ENCODE measurements at regions not wholly inside any gene's neighbourhood (a gene's known extent, or its start where the extent isn't known, plus 50 kb on each side); places are given as distances from the start of the nearest gene placed in this dataset.

DNA sequence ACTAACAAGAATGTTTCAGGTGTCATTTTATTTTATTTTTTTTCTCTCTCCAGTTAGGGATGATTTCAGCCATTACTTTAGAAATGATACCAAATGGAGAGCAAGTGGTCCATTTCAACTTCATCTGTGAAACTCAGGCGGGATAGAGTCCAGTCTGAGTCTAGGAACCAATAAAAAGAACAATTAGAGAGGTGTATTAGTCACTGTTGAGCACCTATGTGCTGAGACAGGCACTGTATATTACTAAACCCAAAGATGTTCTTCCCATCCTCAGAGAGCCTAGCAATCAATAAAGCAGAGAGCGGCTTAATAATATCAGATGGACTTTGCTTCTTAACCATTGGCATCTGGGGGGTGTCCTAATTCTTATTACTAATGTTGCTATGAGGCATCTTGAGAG is 410.3 kb upstream of the SLC24A2 start:
- no peak for TF ChIP-seq POLR2AphosphoS5 (IDR thresholded peaks at IDR 0.05)
- no peak for TF ChIP-seq POLR2A (IDR thresholded peaks at IDR 0.05)

Measured in prostate gland (tissue), 1 donor.